ENCODE measurements at regions not wholly inside any gene's neighbourhood (a gene's known extent, or its start where the extent isn't known, plus 50 kb on each side); places are given as distances from the start of the nearest gene placed in this dataset.

- H3K27me3 Mint-ChIP-seq: peaks cover 3% of the 10 kb centered on the region
- H3K4me1 Mint-ChIP-seq: peaks cover 35% of the 10 kb centered on the region
Measured at GRCh38 chr14:61884711-61885110, 122.5 kb downstream of the SNAPC1 start.

GRCh38 chr14:61885203-61885961 lies 123.2 kb downstream of the SNAPC1 start:
- no peak overlapping the region for H3K4me3 Mint-ChIP-seq
- H3K9me3 Mint-ChIP-seq: peaks cover 4% of the 10 kb centered on the region
- H3K27ac Mint-ChIP-seq: no peak overlapping the region
- H3K4me1 Mint-ChIP-seq: peaks cover 42% of the 10 kb centered on the region
- H3K36me3 Mint-ChIP-seq: no peaks in the 10 kb centered on the region
- H3K27me3 Mint-ChIP-seq: no peaks in the 10 kb centered on the region
- no peak for ATAC-seq

More at GRCh38 chr14:61884711-61885110, 122.5 kb downstream of the SNAPC1 start:
- Mint-ChIP-seq H3K36me3 (no peaks in the 10 kb centered on the region), H3K4me3 (no peak overlapping the region), H3K27ac (no peak overlapping the region), H3K9me3 (peaks cover 4% of the 10 kb centered on the region)
- no peak for ATAC-seq

- Mint-ChIP-seq H3K9me3 (peaks cover 4% of the 10 kb centered on the region), H3K27ac (no peak overlapping the region), H3K4me3 (no peak overlapping the region), H3K36me3 (no peaks in the 10 kb centered on the region), H3K27me3 (no peaks in the 10 kb centered on the region), H3K4me1 (peaks cover 62% of the 10 kb centered on the region)
- no peak for ATAC-seq
Measured at GRCh38 chr14:61887628-61888027, 125.4 kb downstream of the SNAPC1 start.

GRCh38 chr14:61889914-61890351 lies 127.7 kb downstream of the SNAPC1 start:
- Mint-ChIP-seq H3K27me3 (no peaks in the 10 kb centered on the region), H3K36me3 (no peaks in the 10 kb centered on the region), H3K4me1 (peaks cover 62% of the 10 kb centered on the region)

GRCh38 chr14:61891170-61891569 lies 128.9 kb downstream of the SNAPC1 start:
- peaks cover 58% of the 10 kb centered on the region for H3K4me1 Mint-ChIP-seq
- H3K27ac Mint-ChIP-seq: no peak overlapping the region
- H3K9me3 Mint-ChIP-seq: no peaks in the 10 kb centered on the region
- no peak overlapping the region for H3K4me3 Mint-ChIP-seq
- H3K36me3 Mint-ChIP-seq: no peaks in the 10 kb centered on the region
- no peak for ATAC-seq
- H3K27me3 Mint-ChIP-seq: no peaks in the 10 kb centered on the region

More at GRCh38 chr14:61889914-61890351, 127.7 kb downstream of the SNAPC1 start:
- H3K4me3 Mint-ChIP-seq: peak overlapping the region; percentile 57
- no peaks in the 10 kb centered on the region for H3K9me3 Mint-ChIP-seq
- peak overlapping the region; percentile 89 for H3K27ac Mint-ChIP-seq
- ATAC-seq: peak; percentile 99

- no peak overlapping the region for H3K4me3 Mint-ChIP-seq
- no peak for ATAC-seq
- H3K36me3 Mint-ChIP-seq: no peaks in the 10 kb centered on the region
- H3K27ac Mint-ChIP-seq: peak overlapping the region; percentile 49
- H3K4me1 Mint-ChIP-seq: peaks cover 58% of the 10 kb centered on the region
- H3K27me3 Mint-ChIP-seq: no peaks in the 10 kb centered on the region
- H3K9me3 Mint-ChIP-seq: no peaks in the 10 kb centered on the region
Measured at GRCh38 chr14:61891810-61892209, 129.6 kb downstream of the SNAPC1 start.

- Mint-ChIP-seq H3K4me3 (no peak overlapping the region), H3K4me1 (peaks cover 48% of the 10 kb centered on the region), H3K27ac (no peak overlapping the region), H3K9me3 (no peaks in the 10 kb centered on the region), H3K27me3 (no peaks in the 10 kb centered on the region), H3K36me3 (no peaks in the 10 kb centered on the region)
- ATAC-seq: no peak
Measured at GRCh38 chr14:61893371-61893940, 131.2 kb downstream of the SNAPC1 start.

- H3K36me3 Mint-ChIP-seq: no peaks in the 10 kb centered on the region
- H3K27ac Mint-ChIP-seq: no peak overlapping the region
- no peak overlapping the region for H3K4me3 Mint-ChIP-seq
- ATAC-seq: no peak
- no peaks in the 10 kb centered on the region for H3K27me3 Mint-ChIP-seq
- H3K4me1 Mint-ChIP-seq: peaks cover 37% of the 10 kb centered on the region
- no peaks in the 10 kb centered on the region for H3K9me3 Mint-ChIP-seq
Measured at GRCh38 chr14:61894452-61895077, 132.3 kb downstream of the SNAPC1 start.

- no peak for ATAC-seq
- no peak overlapping the region for H3K27ac Mint-ChIP-seq
- no peaks in the 10 kb centered on the region for H3K36me3 Mint-ChIP-seq
- no peaks in the 10 kb centered on the region for H3K27me3 Mint-ChIP-seq
- no peak overlapping the region for H3K4me3 Mint-ChIP-seq
- H3K4me1 Mint-ChIP-seq: peaks cover 12% of the 10 kb centered on the region
- no peaks in the 10 kb centered on the region for H3K9me3 Mint-ChIP-seq
Measured at GRCh38 chr14:61897300-61897699, 135.1 kb downstream of the SNAPC1 start.

GRCh38 chr14:61898568-61898967 lies 136.3 kb downstream of the SNAPC1 start:
- Mint-ChIP-seq H3K4me1 (no peaks in the 10 kb centered on the region), H3K4me3 (no peak overlapping the region), H3K27ac (no peak overlapping the region), H3K27me3 (no peaks in the 10 kb centered on the region), H3K36me3 (no peaks in the 10 kb centered on the region), H3K9me3 (no peaks in the 10 kb centered on the region)
- no peak for ATAC-seq

- Mint-ChIP-seq H3K4me1 (no peaks in the 10 kb centered on the region), H3K27me3 (no peaks in the 10 kb centered on the region), H3K9me3 (no peaks in the 10 kb centered on the region), H3K4me3 (no peak overlapping the region), H3K27ac (no peak overlapping the region), H3K36me3 (no peaks in the 10 kb centered on the region)
- peak; percentile 51 for ATAC-seq
Measured at GRCh38 chr14:61899497-61899896, 137.3 kb downstream of the SNAPC1 start.

- Mint-ChIP-seq H3K36me3 (no peaks in the 10 kb centered on the region), H3K27ac (no peak overlapping the region), H3K27me3 (no peaks in the 10 kb centered on the region), H3K9me3 (no peaks in the 10 kb centered on the region), H3K4me3 (no peak overlapping the region), H3K4me1 (no peaks in the 10 kb centered on the region)
- ATAC-seq: no peak
Measured at GRCh38 chr14:61904946-61905345, 142.7 kb downstream of the SNAPC1 start.

GRCh38 chr14:61911574-61911973 lies 149.4 kb downstream of the SNAPC1 start:
- Mint-ChIP-seq H3K27me3 (no peaks in the 10 kb centered on the region), H3K36me3 (no peaks in the 10 kb centered on the region), H3K4me3 (no peak overlapping the region), H3K27ac (no peak overlapping the region), H3K9me3 (no peaks in the 10 kb centered on the region), H3K4me1 (peaks cover 15% of the 10 kb centered on the region)
- peak; percentile 51 for ATAC-seq

GRCh38 chr14:61918998-61919397 lies 156.8 kb downstream of the SNAPC1 start:
- Mint-ChIP-seq H3K27ac (no peak overlapping the region), H3K4me1 (no peaks in the 10 kb centered on the region)
- ATAC-seq: no peak

GRCh38 chr14:61923348-61923747 lies 161.1 kb downstream of the SNAPC1 start:
- no peaks in the 10 kb centered on the region for H3K4me1 Mint-ChIP-seq
- H3K9me3 Mint-ChIP-seq: no peaks in the 10 kb centered on the region
- H3K36me3 Mint-ChIP-seq: peaks cover 6% of the 10 kb centered on the region
- H3K27me3 Mint-ChIP-seq: peaks cover 2% of the 10 kb centered on the region
- no peak overlapping the region for H3K27ac Mint-ChIP-seq
- no peak overlapping the region for H3K4me3 Mint-ChIP-seq
- ATAC-seq: no peak

More at GRCh38 chr14:61918998-61919397, 156.8 kb downstream of the SNAPC1 start:
- H3K9me3 Mint-ChIP-seq: no peaks in the 10 kb centered on the region
- H3K4me3 Mint-ChIP-seq: no peak overlapping the region
- peaks cover 9% of the 10 kb centered on the region for H3K27me3 Mint-ChIP-seq
- H3K36me3 Mint-ChIP-seq: peaks cover 6% of the 10 kb centered on the region

- Mint-ChIP-seq H3K4me1 (no peaks in the 10 kb centered on the region), H3K36me3 (peaks cover 1% of the 10 kb centered on the region), H3K27ac (no peak overlapping the region), H3K27me3 (no peaks in the 10 kb centered on the region), H3K9me3 (no peaks in the 10 kb centered on the region), H3K4me3 (no peak overlapping the region)
- ATAC-seq: peak; percentile 58
Measured at GRCh38 chr14:61925043-61925442, 162.8 kb downstream of the SNAPC1 start.

Measured in stimulated activated memory B cell treated with anti-CD40 and anti-IgM and Interleukin-4, amounts not matched to agents 10 μg/mL and 1 μg/mL and 100 μg/mL, for 72 hours (primary cell).